ENCODE measurements at regions not wholly inside any gene's neighbourhood (a gene's known extent, or its start where the extent isn't known, plus 50 kb on each side); places are given as distances from the start of the nearest gene placed in this dataset.
"Not testable (repeated sequence)": the region's sequence is repeated elsewhere in the genome, so short reads cannot be mapped to it uniquely, and the experiment has no call there.

DNA sequence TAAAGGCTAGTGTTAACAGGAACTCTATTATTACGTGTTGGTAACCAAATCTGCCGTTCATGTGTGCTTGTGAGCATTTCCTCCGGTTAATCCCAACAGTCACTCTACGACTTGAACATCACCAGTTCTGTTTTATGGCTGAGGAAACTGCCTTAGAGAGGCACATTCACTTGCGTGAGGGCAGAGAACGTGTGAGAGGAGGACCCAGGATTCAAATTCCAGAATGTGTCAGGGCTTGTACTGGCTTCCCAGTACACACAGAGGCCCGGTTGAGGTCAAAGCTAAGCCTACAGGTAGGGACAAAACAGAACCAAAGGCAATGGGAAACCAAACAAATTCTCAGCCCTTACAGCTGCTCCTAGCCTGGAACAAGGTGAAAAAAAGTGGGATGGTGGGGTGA lies 66.9 kb upstream of the TENM4 start:
- no peak for TF ChIP-seq CTCF (IDR thresholded peaks at IDR 0.05; ENCODE audit: control extremely low read depth, extremely low read depth, low read depth, missing control alignments)
- ChIA-PET POLR2A (no interaction called here), CTCF (interaction anchor here (1.5 to 1.6 kb wide), 2 partner anchors 15 to 36 kb away, joined by 3 to 7 read pairs; no protein-coding TSS in a partner anchor)
- no peak for DNase-seq (ENCODE audit: extremely low spot score)

DNA sequence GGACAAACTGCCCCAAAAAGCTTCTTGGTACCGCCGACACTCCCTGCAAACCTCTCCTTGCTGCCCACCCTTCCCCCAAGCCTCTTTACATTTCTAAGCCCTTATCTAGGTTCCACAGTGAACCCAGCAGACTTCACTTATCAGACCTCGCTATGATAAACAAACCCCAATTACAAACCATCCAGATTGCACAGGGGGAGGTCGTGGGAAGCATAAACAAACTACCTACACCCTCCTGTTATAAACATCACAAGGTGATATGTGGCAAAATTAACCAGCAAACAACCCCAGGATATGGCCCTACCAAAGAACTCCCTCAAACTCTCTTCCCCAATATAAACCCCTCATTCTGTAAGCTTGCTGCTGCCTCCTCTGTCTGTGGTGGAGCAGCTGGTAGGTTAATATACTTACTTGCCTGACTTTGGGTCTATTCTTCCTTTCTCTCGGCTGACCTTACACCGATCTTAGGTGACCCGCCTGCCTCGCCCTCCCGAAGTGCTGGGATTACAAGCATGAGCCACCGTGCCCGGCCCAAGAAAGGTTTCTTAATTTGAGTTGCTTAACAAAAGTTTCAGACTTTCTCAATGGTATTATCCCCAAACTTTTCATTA lies 66.0 kb upstream of the TENM4 start:
- TF ChIP-seq CTCF (IDR thresholded peaks at IDR 0.05; ENCODE audit: control extremely low read depth, extremely low read depth, low read depth, missing control alignments) = no peak
- ChIA-PET POLR2A (no interaction called here), CTCF (interaction anchor here (1.5 to 1.6 kb wide), 2 partner anchors 14 to 36 kb away, joined by 3 to 7 read pairs; no protein-coding TSS in a partner anchor)
- no peak for DNase-seq (ENCODE audit: extremely low spot score)

DNA sequence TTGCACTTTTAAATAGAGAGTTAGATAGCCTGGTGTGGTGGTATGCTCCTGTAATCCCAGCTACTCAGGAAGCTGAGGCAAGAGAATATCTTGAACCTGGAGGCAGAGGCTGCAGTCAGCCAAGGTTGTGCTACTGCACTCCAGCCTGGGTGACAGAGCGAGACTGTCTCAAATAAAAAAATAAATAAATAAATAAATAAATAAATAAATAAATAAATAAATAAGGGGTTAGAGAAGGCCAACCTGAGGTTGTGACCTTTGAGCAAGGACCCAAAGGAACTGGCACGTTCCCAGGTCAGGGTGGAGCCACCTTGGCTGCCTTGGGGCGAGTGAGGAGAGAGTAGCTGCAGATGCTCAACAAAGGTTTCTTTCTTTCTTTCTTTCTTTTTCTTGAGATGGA lies 65.3 kb upstream of the TENM4 start:
- no peak for DNase-seq (ENCODE audit: extremely low spot score)
- no peak for TF ChIP-seq CTCF (IDR thresholded peaks at IDR 0.05; ENCODE audit: control extremely low read depth, extremely low read depth, low read depth, missing control alignments)
- ChIA-PET POLR2A (no interaction called here), CTCF (interaction anchor here (1.6 kb wide), 1 partner anchor 37 kb away, joined by 3 read pairs; no protein-coding TSS in a partner anchor)

GRCh38 chr11:79503028-79503427 lies 62.2 kb upstream of the TENM4 start:
- CTCF ChIA-PET = interaction anchor here (1.5 to 2.4 kb wide), 2 partner anchors 9 to 10 kb away, joined by 6 to 10 read pairs; no protein-coding TSS in a partner anchor
- TF ChIP-seq CTCF (IDR thresholded peaks at IDR 0.05; ENCODE audit: control extremely low read depth, extremely low read depth, low read depth, missing control alignments) = no peak
- POLR2A ChIA-PET = no interaction called here
- no peak for DNase-seq (ENCODE audit: extremely low spot score)

DNA sequence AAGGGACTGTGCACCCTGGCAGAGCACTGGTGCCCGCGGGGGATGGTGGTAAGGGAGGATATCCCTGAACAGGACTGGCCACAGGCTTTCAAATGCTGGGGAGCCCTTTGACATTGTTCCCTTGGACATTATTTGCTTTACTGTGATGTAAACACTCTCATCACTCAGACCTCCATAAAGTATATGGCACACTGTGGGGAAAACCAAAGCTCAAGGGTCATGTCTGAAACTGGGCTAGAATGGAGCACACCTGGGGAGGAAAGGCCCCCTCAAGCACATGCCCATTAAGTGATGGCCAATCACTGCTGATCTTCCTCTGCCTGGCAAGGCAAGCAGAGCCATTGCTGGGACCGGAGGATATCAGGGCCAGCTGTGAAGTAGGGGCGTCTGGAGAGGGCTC lies 60.9 kb upstream of the TENM4 start:
- DNase-seq (ENCODE audit: extremely low spot score) = no peak
- CTCF ChIA-PET = no interaction called here
- POLR2A ChIA-PET = no interaction called here
- no peak for TF ChIP-seq CTCF (IDR thresholded peaks at IDR 0.05; ENCODE audit: control extremely low read depth, extremely low read depth, low read depth, missing control alignments)

DNA sequence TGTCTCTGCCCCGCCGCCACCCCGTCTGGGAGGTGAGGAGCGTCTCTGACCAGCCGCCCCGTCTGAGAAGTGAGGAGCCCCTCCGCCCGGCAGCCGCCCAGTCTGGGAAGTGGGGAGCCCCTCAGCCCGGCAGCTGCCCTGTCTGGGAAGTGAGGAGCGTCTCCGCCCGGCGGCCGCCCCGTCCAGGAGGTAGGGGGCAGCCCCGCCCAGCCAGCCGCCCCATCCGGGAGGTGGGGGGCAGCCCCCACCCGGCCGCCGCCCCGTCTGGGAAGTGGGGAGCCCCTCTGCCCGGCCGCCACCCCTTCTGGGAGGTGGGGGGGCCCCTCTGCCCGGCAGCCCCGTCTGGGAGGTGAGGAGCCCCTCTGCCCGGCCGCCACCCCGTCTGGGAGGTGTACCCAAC lies 59.1 kb upstream of the TENM4 start:
- CTCF ChIA-PET; POLR2A ChIA-PET; DNase-seq (ENCODE audit: extremely low spot score): not testable (repeated sequence)

GRCh38 chr11:79498667-79499066 lies 57.8 kb upstream of the TENM4 start:
- POLR2A ChIA-PET = no interaction called here
- no peak for DNase-seq (ENCODE audit: extremely low spot score)

More at GRCh38 chr11:79498667-79499066, 57.8 kb upstream of the TENM4 start:
- TF ChIP-seq CTCF (IDR thresholded peaks at IDR 0.05; ENCODE audit: control extremely low read depth, extremely low read depth, low read depth, missing control alignments) = no peak
- CTCF ChIA-PET = no interaction called here
